A549 (cell line): ENCODE measurements at regions not wholly inside any gene's neighbourhood (a gene's known extent, or its start where the extent isn't known, plus 50 kb on each side); places are given as distances from the start of the nearest gene placed in this dataset.
"Not testable (repeated sequence)": the region's sequence is repeated elsewhere in the genome, so short reads cannot be mapped to it uniquely, and the experiment has no call there.

Source experiments
- ATAC-seq, 2 experiments: fragments of 200-7000 bp in 1 of 2; fragments of >200 bp in 1 of 2; cut with Nextera tagmentation in 1 of 2; cut with Tn5 transposase in 1 of 2; 3 replicates each; pipeline versions ENCODE4 v1.8.0 to v1.9.1; 2018 to 2020; ENCODE audit warnings: mild to moderate bottlenecking in 1 of 2, moderate library complexity in 1 of 2
- CTCF ChIA-PET: fragments of 300-600 bp; sonication (Branson Sonifier 250); formaldehyde crosslinking; extraction: SDS; loops from one replicate; lab custom pipeline; 2021; ENCODE audit warnings: antibody characterized with exemption, inconsistent platforms; lab: Yijun Ruan, JAX
- POLR2A ChIA-PET: fragments of 350-600 bp; formaldehyde crosslinking; extraction: SDS; loops from one replicate; lab custom pipeline; 2021; ENCODE audit warnings: antibody characterized with exemption, inconsistent platforms; lab: Yijun Ruan, JAX
- DNase-seq, 2 experiments: peaks; one replicate each; pipeline versions ENCODE4 v3.0.0 to v3.0.0-alpha.2; 2011 to 2016; ENCODE audit warnings: low read depth in 1 of 2, low spot score in 1 of 2
- FAIRE-seq: peaks from 2 replicates; lab custom pipeline; 2011; peaks lifted over from hg19 to GRCh38; lab: Jason Lieb, UNC
- H3K27ac ChIP-seq, 2 experiments: fragments of >200 bp; sonication (Bioruptor Twin); formaldehyde crosslinking; 3 replicates each; pipeline ENCODE4 v1.5.1; 2016 to 2017
- H3K4me1 ChIP-seq: fragments of >200 bp; sonication (Bioruptor Twin); formaldehyde crosslinking; 3 replicates; pipeline ENCODE4 v1.6.1; 2016
- H3K4me2 ChIP-seq: fragments of >200 bp; sonication (Bioruptor Twin); formaldehyde crosslinking; 3 replicates; pipeline ENCODE4 v1.6.1; 2016
- H3K4me3 ChIP-seq: fragments of >200 bp; sonication (Bioruptor Twin); formaldehyde crosslinking; 3 replicates; pipeline ENCODE4 v1.5.1; 2016
- H3K9me3 ChIP-seq: fragments of >200 bp; sonication (Bioruptor Twin); formaldehyde crosslinking; 3 replicates; pipeline ENCODE4 v1.6.1; 2016
- ATOH8 ChIP-seq: fragments of 250-450 bp; sonication (Bioruptor Pico); IDR thresholded peaks from 2 replicates; pipeline ENCODE4 v1.5.0; 2020; ENCODE audit warnings: low read depth, mild to moderate bottlenecking, moderate library complexity
- BCL3 ChIP-seq: fragments of >200 bp; sonication (Bioruptor Twin); formaldehyde crosslinking; IDR thresholded peaks from 3 replicates; pipeline ENCODE4 v1.6.1; 2016
- BHLHE40 ChIP-seq: IDR thresholded peaks from 2 replicates; pipeline ENCODE4 v1.6.1; 2012; ENCODE audit warnings: low read depth, low read length, inconsistent platforms
- CBX8 ChIP-seq: fragments of 200-600 bp; sonication (generic); IDR thresholded peaks from 2 replicates; pipeline ENCODE4 v1.6.1; 2016
- CHD2 ChIP-seq: fragments of 150-350 bp; IDR thresholded peaks from 2 replicates; pipeline ENCODE4 v1.6.1; 2014; ENCODE audit warnings: low read length; ENCODE audit not compliant: partially characterized antibody
- E2F6 ChIP-seq: IDR thresholded peaks from 2 replicates; pipeline ENCODE4 v1.6.1; 2012; ENCODE audit warnings: low read depth, borderline replicate concordance
- EHF ChIP-seq: fragments of 250-450 bp; sonication (Bioruptor Pico); IDR thresholded peaks from 2 replicates; pipeline ENCODE4 v1.5.0; 2020; ENCODE audit warnings: mild to moderate bottlenecking
- ELK1 ChIP-seq: fragments of 150-350 bp; IDR thresholded peaks from 2 replicates; pipeline ENCODE4 v1.6.1; 2014; ENCODE audit warnings: low read depth, mild to moderate bottlenecking, low read length
- EP300 ChIP-seq, 2 experiments: fragments of >200 bp; sonication (Bioruptor Twin); formaldehyde crosslinking; IDR thresholded peaks; 2 replicates in 1 of 2; 3 replicates in 1 of 2; pipeline ENCODE4 v1.6.1; 2016 to 2017
- FOSB ChIP-seq: fragments of 250-450 bp; sonication (Bioruptor Pico); IDR thresholded peaks from 2 replicates; pipeline ENCODE4 v1.5.0; 2020; ENCODE audit warnings: mild to moderate bottlenecking, moderate library complexity
- FOXS1 ChIP-seq: fragments of 250-450 bp; sonication (Bioruptor Pico); IDR thresholded peaks from 2 replicates; pipeline ENCODE4 v1.5.0; 2020; ENCODE audit warnings: mild to moderate bottlenecking, moderate library complexity
- HEYL ChIP-seq: fragments of 250-450 bp; sonication (Bioruptor Pico); IDR thresholded peaks from 2 replicates; pipeline ENCODE4 v1.8.0; 2021; ENCODE audit warnings: mild to moderate bottlenecking, moderate library complexity
- HOXA7 ChIP-seq: fragments of 250-450 bp; sonication (Bioruptor Pico); IDR thresholded peaks from 2 replicates; pipeline ENCODE4 v1.5.0; 2020; ENCODE audit warnings: mild to moderate bottlenecking, moderate library complexity
- HOXB13 ChIP-seq: fragments of 250-450 bp; sonication (Bioruptor Pico); IDR thresholded peaks from 2 replicates; pipeline ENCODE4 v1.5.0; 2020; ENCODE audit warnings: low read depth, mild to moderate bottlenecking, moderate library complexity
- JUN ChIP-seq, 2 experiments: fragments of >200 bp; sonication (Bioruptor Twin); formaldehyde crosslinking; IDR thresholded peaks; 2 replicates in 1 of 2; 3 replicates in 1 of 2; pipeline ENCODE4 v1.6.1; 2016 to 2017
- KDM5A ChIP-seq: fragments of 200-600 bp; sonication (generic); IDR thresholded peaks from 2 replicates; pipeline ENCODE4 v1.6.1; 2016; ENCODE audit warnings: antibody characterized with exemption, mild to moderate bottlenecking
- MAZ ChIP-seq: fragments of 150-350 bp; IDR thresholded peaks from 2 replicates; pipeline ENCODE4 v1.6.1; 2014; ENCODE audit warnings: antibody characterized with exemption, low read depth, low read length, borderline replicate concordance
- PHF8 ChIP-seq: fragments of 200-600 bp; sonication (generic); IDR thresholded peaks from 2 replicates; pipeline ENCODE4 v1.6.1; 2016; ENCODE audit warnings: low read depth, mild to moderate bottlenecking, antibody characterized with exemption, moderate library complexity, borderline replicate concordance
- POLR2A ChIP-seq: IDR thresholded peaks from 2 replicates; pipeline ENCODE4 v1.6.1; 2012; ENCODE audit warnings: mild to moderate bottlenecking, low read length
- RAD21 ChIP-seq, 2 experiments: fragments of >200 bp in 1 of 2; sonication (Bioruptor Twin) in 1 of 2; formaldehyde crosslinking in 1 of 2; IDR thresholded peaks in 1 of 2; conservative IDR thresholded peaks in 1 of 2; 2 replicates in 1 of 2; 3 replicates in 1 of 2; pipeline ENCODE4 v1.6.1; 2012 to 2018; ENCODE audit warnings: inconsistent platforms in 1 of 2
- SREBF2 ChIP-seq: fragments of 450-650 bp; IDR thresholded peaks from 2 replicates; pipeline ENCODE4 v1.6.1; 2014; ENCODE audit warnings: mild to moderate bottlenecking, moderate library complexity
- TP53 ChIP-seq: fragments of 250-450 bp; sonication (Bioruptor Pico); IDR thresholded peaks from 2 replicates; pipeline ENCODE4 v1.5.0; 2021; ENCODE audit warnings: mild to moderate bottlenecking, moderate library complexity
- USF2 ChIP-seq: fragments of 450-650 bp; IDR thresholded peaks from 2 replicates; pipeline ENCODE4 v1.6.1; 2014; ENCODE audit warnings: antibody characterized with exemption
- ZSCAN20 ChIP-seq: fragments of 250-450 bp; sonication (Bioruptor Pico); IDR thresholded peaks from 2 replicates; pipeline ENCODE4 v1.8.0; 2022; ENCODE audit warnings: mild to moderate bottlenecking, moderate library complexity
- WGBS: methylation state at CpG from one replicate; pipeline ENCODE4 v1.1.6; 2017; ENCODE audit errors: missing lambda C conversion rate; 5-methylcytosine and 5-hydroxymethylcytosine counted together

- ATAC-seq = no peak
- POLR2A ChIA-PET = no interaction called here
Observed at GRCh38 chr2:209298601-209299000, 125.2 kb upstream of the MAP2 start.

GRCh38 chr2:209299478-209299877 lies 124.4 kb upstream of the MAP2 start:
- POLR2A ChIA-PET, FAIRE-seq, H3K4me2 ChIP-seq, H3K9me3 ChIP-seq, H3K27ac ChIP-seq, CTCF ChIA-PET, DNase-seq, H3K4me1 ChIP-seq, ATAC-seq, H3K4me3 ChIP-seq: not testable (repeated sequence)
- 69% methylated on average over 10 of the region's 11 CpGs for WGBS

More at GRCh38 chr2:209298601-209299000, 125.2 kb upstream of the MAP2 start:
- H3K27ac ChIP-seq = no peak overlapping the region
- H3K4me3 ChIP-seq = no peak overlapping the region
- FAIRE-seq = no peak
- H3K4me2 ChIP-seq = no peak overlapping the region
- DNase-seq = no peak
- CTCF ChIA-PET = no interaction called here
- TF ChIP-seq CHD2 = no peak
- no peak for TF ChIP-seq PHF8
- no peak for TF ChIP-seq TP53 (CRISPR knock-in tag)
- TF ChIP-seq EHF (CRISPR knock-in tag) = no peak
- no peak for TF ChIP-seq HOXB13 (CRISPR knock-in tag)
- TF ChIP-seq, all 56 proteins: peak for 0
- Histone ChIP-seq H3K4me1 (no peaks in the 10 kb centered on the region), H3K9me3 (no peaks in the 10 kb centered on the region)
- WGBS = 15% methylated on average over 2 of the region's 2 CpGs

GRCh38 chr2:209300766-209301165 lies 123.1 kb upstream of the MAP2 start:
- ATAC-seq, DNase-seq, POLR2A ChIA-PET, CTCF ChIA-PET, H3K4me1 ChIP-seq, FAIRE-seq, H3K4me2 ChIP-seq, H3K9me3 ChIP-seq, H3K4me3 ChIP-seq, H3K27ac ChIP-seq: not testable (repeated sequence)
- WGBS = 52% methylated on average over 9 of the region's 9 CpGs

GRCh38 chr2:209305026-209305425 lies 118.8 kb upstream of the MAP2 start:
- H3K4me1 ChIP-seq = no peaks in the 10 kb centered on the region
- ChIA-PET CTCF (no interaction called here), POLR2A (no interaction called here)
- no peak for DNase-seq
- H3K27ac ChIP-seq = no peak overlapping the region
- no peaks in the 10 kb centered on the region for H3K9me3 ChIP-seq
- no peak overlapping the region for H3K4me2 ChIP-seq
- no peak for FAIRE-seq
- H3K4me3 ChIP-seq = no peak overlapping the region
- ATAC-seq = no peak
- no peak for TF ChIP-seq USF2
- TF ChIP-seq CBX8 = no peak
- TF ChIP-seq HOXA7 (CRISPR knock-in tag) = no peak
- no peak for TF ChIP-seq POLR2A
- TF ChIP-seq BCL3 = no peak
- TF ChIP-seq FOSB (CRISPR knock-in tag) = no peak
- TF ChIP-seq, all 56 proteins: peak for 0
- WGBS = 63% methylated on average over 2 of the region's 2 CpGs

- Histone ChIP-seq H3K4me1 (no peaks in the 10 kb centered on the region), H3K27ac (no peak overlapping the region), H3K4me2 (no peak overlapping the region), H3K9me3 (no peaks in the 10 kb centered on the region)
- POLR2A ChIA-PET = no interaction called here
- FAIRE-seq (no peak), ATAC-seq (no peak), DNase-seq (no peak)
- 0% methylated on average over 2 of the region's 7 CpGs for WGBS
- CTCF ChIA-PET = interaction anchor here (0.6 to 0.7 kb wide), 2 partner anchors 29 to 227 kb away, joined by 3 to 5 read pairs; no protein-coding TSS in a partner anchor
- TF ChIP-seq JUN (IDR thresholded peaks at IDR 0.05) (no peak), KDM5A (no peak), FOXS1 (CRISPR knock-in tag) (no peak), RAD21 (conservative IDR thresholded peaks at IDR 0.05 in 1 of 2, IDR thresholded peaks at IDR 0.05 in 1 of 2) (no peak), EP300 (IDR thresholded peaks at IDR 0.05) (no peak), BHLHE40 (no peak), MAZ (no peak), ATOH8 (CRISPR knock-in tag) (no peak), SREBF2 (no peak), ZSCAN20 (CRISPR knock-in tag) (no peak), HEYL (no peak), ELK1 (no peak), E2F6 (no peak), CBX8 (no peak)
- TF ChIP-seq, all 56 proteins: peak for 0
- no peak overlapping the region for H3K4me3 ChIP-seq
Observed at GRCh38 chr2:209305746-209306196, 118.1 kb upstream of the MAP2 start.
